Spinal cord (tissue), 9 donors: ENCODE measurements at regions not wholly inside any gene's neighbourhood (a gene's known extent, or its start where the extent isn't known, plus 50 kb on each side); places are given as distances from the start of the nearest gene placed in this dataset.
"Not testable (repeated sequence)": the region's sequence is repeated elsewhere in the genome, so short reads cannot be mapped to it uniquely, and the experiment has no call there.

Experiments used
- DNase-seq, 6 donors: peaks; one replicate each; pipeline versions ENCODE4 v3.0.0 to v3.0.0-alpha.2; 2013 to 2015; ENCODE audit warnings: low spot score in 6 of 6, low read depth in 4 of 6
- H3K27ac ChIP-seq: one replicate; pipeline ENCODE4 v1.5.1; 2013; ENCODE audit warnings: low read depth, low read length, control low read depth
- H3K27me3 ChIP-seq: one replicate; pipeline ENCODE4 v1.6.1; 2013; ENCODE audit warnings: low read length; ENCODE audit not compliant: control insufficient read depth, insufficient read depth
- H3K36me3 ChIP-seq: one replicate; pipeline ENCODE4 v1.6.1; 2013; ENCODE audit warnings: low read length; ENCODE audit not compliant: control insufficient read depth, insufficient read depth
- H3K4me1 ChIP-seq: one replicate; pipeline ENCODE4 v1.6.1; 2013; ENCODE audit warnings: low read length; ENCODE audit not compliant: control insufficient read depth, insufficient read depth
- H3K4me3 ChIP-seq: one replicate; pipeline ENCODE4 v1.5.1; 2013; ENCODE audit warnings: low read depth, low read length, control low read depth
- H3K9me3 ChIP-seq: one replicate; pipeline ENCODE4 v1.6.1; 2013; ENCODE audit warnings: low read length; ENCODE audit not compliant: control insufficient read depth, insufficient read depth
- WGBS: methylation state at CpG from one replicate; pipeline ENCODE4 v1.1.5; 2013; ENCODE audit warnings: missing lambda C conversion rate; ENCODE audit not compliant: insufficient coverage; 5-methylcytosine and 5-hydroxymethylcytosine counted together
- donor health status: healthy.

DNA sequence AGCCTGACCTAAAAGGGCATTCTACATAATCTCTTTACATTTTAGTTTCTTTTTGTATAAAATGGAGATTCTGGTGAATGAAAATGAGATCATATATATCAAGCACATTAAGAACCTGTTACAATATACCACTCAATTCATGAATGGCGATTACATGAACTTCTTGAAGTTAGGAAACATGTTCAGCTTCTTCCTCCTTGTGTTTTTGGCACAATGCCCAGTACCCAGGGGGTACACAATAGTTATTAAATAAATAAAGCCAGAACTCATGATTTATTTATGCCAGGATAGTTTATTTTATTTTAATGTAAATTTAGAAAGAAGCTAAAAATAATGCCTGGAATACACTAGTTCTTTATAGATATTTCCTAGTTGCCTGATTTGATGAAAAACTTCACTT is 186.0 kb upstream of the PTGFR start:
- DNase-seq = no peak
- no peaks in the 10 kb centered on the region for H3K4me1 ChIP-seq
- WGBS = no CpG with 5 or more reads among the region's 1 CpG
- no peaks in the 10 kb centered on the region for H3K36me3 ChIP-seq
- H3K4me3 ChIP-seq = no peak overlapping the region
- no peaks in the 10 kb centered on the region for H3K9me3 ChIP-seq
- H3K27me3 ChIP-seq = no peaks in the 10 kb centered on the region
- no peak overlapping the region for H3K27ac ChIP-seq

- H3K9me3 ChIP-seq, H3K27me3 ChIP-seq, H3K27ac ChIP-seq, H3K36me3 ChIP-seq, H3K4me1 ChIP-seq, H3K4me3 ChIP-seq, DNase-seq: not testable (repeated sequence)
- WGBS = 84% methylated on average over 10 of the region's 11 CpGs
Measured at GRCh38 chr1:78310261-78310660, 180.5 kb upstream of the PTGFR start.

DNA sequence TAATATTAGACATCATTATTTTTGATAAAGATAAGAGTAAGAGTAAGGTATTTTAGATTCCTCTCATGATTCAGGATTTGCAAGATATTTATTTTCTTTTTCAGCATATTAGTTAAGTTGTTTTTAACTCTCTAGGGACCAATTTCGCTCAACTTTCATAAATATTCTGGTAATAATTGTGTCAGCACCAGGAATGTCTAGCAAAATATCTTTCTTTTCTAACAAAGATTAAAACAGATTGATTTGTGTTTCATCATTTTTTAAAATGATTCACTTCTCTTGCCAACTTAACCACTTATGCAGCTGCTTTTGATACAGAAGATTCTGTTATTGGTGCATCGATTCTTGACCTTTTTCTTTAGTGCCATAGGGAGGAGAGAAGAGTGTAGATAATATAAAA is 172.8 kb upstream of the PTGFR start:
- H3K36me3 ChIP-seq = no peaks in the 10 kb centered on the region
- no peaks in the 10 kb centered on the region for H3K27me3 ChIP-seq
- no peaks in the 10 kb centered on the region for H3K4me1 ChIP-seq
- H3K4me3 ChIP-seq = no peak overlapping the region
- DNase-seq = no peak
- no peak overlapping the region for H3K27ac ChIP-seq
- H3K9me3 ChIP-seq = no peaks in the 10 kb centered on the region
- no CpG with 5 or more reads among the region's 2 CpGs for WGBS

GRCh38 chr1:78319603-78320002 is 171.2 kb upstream of the PTGFR start:
- no peak for DNase-seq
- Histone ChIP-seq H3K27ac (no peak overlapping the region), H3K4me3 (no peak overlapping the region), H3K27me3 (no peaks in the 10 kb centered on the region), H3K4me1 (no peaks in the 10 kb centered on the region), H3K9me3 (no peaks in the 10 kb centered on the region), H3K36me3 (no peaks in the 10 kb centered on the region)
- WGBS = no CpG with 5 or more reads among the region's 2 CpGs

DNA sequence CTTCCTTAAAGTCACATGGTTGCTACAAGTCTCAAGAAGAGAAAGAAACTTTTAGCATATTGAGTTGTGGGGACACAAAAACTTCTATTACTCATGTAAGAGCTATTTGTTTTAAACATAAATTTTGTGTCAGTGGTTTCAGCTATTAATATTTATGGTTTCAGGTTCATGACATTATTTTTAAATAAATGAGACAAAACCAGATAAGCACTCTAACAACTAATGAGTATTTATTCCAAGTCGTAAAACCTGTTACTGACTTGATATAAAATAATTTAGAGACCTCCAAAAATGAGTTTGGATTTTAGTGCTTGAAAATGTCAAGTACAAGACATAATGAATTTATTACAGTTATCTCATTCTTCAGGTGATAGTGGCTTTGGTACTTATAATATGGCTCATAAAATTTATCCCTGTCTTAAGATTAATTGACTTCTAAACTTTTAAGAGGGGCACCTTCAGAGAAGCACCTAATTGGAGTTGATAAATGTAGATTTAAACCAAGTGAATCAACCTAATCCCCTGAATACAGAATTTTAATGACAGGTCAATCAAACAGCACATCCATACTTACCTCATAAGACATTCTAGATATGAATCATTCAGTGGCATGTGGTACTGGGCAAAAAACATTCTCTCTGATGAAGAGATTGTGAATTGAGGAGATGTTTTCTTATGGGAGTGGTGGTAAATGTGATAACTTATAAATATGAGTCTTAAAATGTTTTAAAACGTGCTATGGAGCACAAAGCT is 167.7 kb upstream of the PTGFR start:
- Histone ChIP-seq H3K9me3 (no peaks in the 10 kb centered on the region), H3K4me1 (no peaks in the 10 kb centered on the region), H3K4me3 (no peak overlapping the region), H3K27me3 (no peaks in the 10 kb centered on the region), H3K36me3 (no peaks in the 10 kb centered on the region), H3K27ac (no peak overlapping the region)
- no peak for DNase-seq
- no CpG with 5 or more reads among the region's 2 CpGs for WGBS

- Histone ChIP-seq H3K27ac (no peak overlapping the region), H3K4me1 (no peaks in the 10 kb centered on the region), H3K27me3 (no peaks in the 10 kb centered on the region), H3K9me3 (no peaks in the 10 kb centered on the region), H3K36me3 (no peaks in the 10 kb centered on the region), H3K4me3 (no peak overlapping the region)
- WGBS = 58% methylated on average over 1 of the region's 3 CpGs
- no peak for DNase-seq
Measured at GRCh38 chr1:78325293-78325692, 165.5 kb upstream of the PTGFR start.

- Histone ChIP-seq H3K9me3 (no peaks in the 10 kb centered on the region), H3K4me3 (no peak overlapping the region), H3K27me3 (no peaks in the 10 kb centered on the region), H3K4me1 (no peaks in the 10 kb centered on the region), H3K27ac (no peak overlapping the region), H3K36me3 (no peaks in the 10 kb centered on the region)
- WGBS = no CpG with 5 or more reads among the region's 5 CpGs
- DNase-seq = no peak
Measured at GRCh38 chr1:78329475-78329874, 161.3 kb upstream of the PTGFR start.

- H3K36me3 ChIP-seq = no peaks in the 10 kb centered on the region
- no peaks in the 10 kb centered on the region for H3K27me3 ChIP-seq
- no peaks in the 10 kb centered on the region for H3K9me3 ChIP-seq
- WGBS = 67% methylated on average over 1 of the region's 1 CpG
- no peak overlapping the region for H3K4me3 ChIP-seq
- no peak for DNase-seq
- no peaks in the 10 kb centered on the region for H3K4me1 ChIP-seq
- no peak overlapping the region for H3K27ac ChIP-seq
Measured at GRCh38 chr1:78331799-78332198, 159.0 kb upstream of the PTGFR start.

DNA sequence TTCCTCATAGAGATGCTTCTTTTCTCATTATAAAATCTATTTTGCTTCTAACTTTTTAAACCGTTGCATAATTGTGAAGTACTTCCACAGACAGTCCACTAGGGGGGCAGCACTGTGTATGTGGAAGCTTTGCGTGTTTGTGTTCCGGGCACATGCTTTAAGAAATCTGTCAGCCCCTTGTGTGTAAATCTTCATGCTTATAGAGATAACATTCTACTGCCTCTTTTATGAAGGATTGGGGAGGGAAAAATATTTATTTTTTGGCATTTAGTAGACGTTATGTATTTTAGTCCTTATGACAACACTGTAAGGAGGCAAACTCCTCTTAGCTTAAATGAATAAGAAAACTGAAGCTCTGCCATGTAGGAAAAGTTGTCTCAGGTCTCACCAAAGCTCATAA is 157.3 kb upstream of the PTGFR start:
- Histone ChIP-seq H3K9me3 (no peaks in the 10 kb centered on the region), H3K27me3 (no peaks in the 10 kb centered on the region), H3K36me3 (no peaks in the 10 kb centered on the region), H3K4me1 (no peaks in the 10 kb centered on the region), H3K27ac (no peak overlapping the region), H3K4me3 (no peak overlapping the region)
- peak in 2 of 6 donors; percentile 20 to 28 for DNase-seq
- no CpG with 5 or more reads among the region's 4 CpGs for WGBS

DNA sequence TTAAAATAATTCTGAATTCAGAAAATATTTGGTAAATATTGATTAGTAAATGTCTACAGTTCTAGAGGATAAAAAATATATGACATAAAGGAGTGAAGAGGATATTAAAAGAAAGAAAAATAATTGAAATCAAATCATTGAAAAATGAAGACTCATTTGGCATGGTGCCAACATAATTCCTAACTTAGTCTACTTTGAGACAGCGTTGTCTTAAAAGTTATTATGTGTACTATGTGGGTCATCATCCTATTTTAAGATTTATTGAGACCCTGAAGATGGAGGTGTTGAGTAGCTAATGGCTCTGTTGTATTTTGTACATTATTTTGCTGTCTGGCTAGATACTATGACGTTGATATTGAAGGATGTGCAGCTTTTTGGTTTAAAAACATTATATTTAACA is 156.7 kb upstream of the PTGFR start:
- no CpG with 5 or more reads among the region's 2 CpGs for WGBS
- Histone ChIP-seq H3K4me3 (no peak overlapping the region), H3K27ac (no peak overlapping the region), H3K9me3 (no peaks in the 10 kb centered on the region), H3K27me3 (no peaks in the 10 kb centered on the region), H3K4me1 (no peaks in the 10 kb centered on the region), H3K36me3 (no peaks in the 10 kb centered on the region)
- no peak for DNase-seq
